SK-N-MC (cell line): ENCODE measurements at regions not wholly inside any gene's neighbourhood (a gene's known extent, or its start where the extent isn't known, plus 50 kb on each side); places are given as distances from the start of the nearest gene placed in this dataset.
"Not testable (repeated sequence)": the region's sequence is repeated elsewhere in the genome, so short reads cannot be mapped to it uniquely, and the experiment has no call there.

Experiments
- EZH2 ChIP-seq: fragments of 200-600 bp; sonication (generic); IDR thresholded peaks from one replicate; pipeline ENCODE4 v1.6.1; 2017; ENCODE audit warnings: antibody characterized with exemption
- FOXP2 ChIP-seq: optimal IDR thresholded peaks from 2 replicates; pipeline ENCODE3; 2011; ENCODE audit warnings: mild to moderate bottlenecking, moderate library complexity; ENCODE audit not compliant: insufficient read depth; ENCODE audit errors: extremely low read length, control extremely low read depth
- POLR2AphosphoS5 ChIP-seq: IDR thresholded peaks from 2 replicates; pipeline ENCODE4 v1.6.1; 2012; ENCODE audit warnings: mild to moderate bottlenecking, low read depth, low read length, borderline replicate concordance

DNA sequence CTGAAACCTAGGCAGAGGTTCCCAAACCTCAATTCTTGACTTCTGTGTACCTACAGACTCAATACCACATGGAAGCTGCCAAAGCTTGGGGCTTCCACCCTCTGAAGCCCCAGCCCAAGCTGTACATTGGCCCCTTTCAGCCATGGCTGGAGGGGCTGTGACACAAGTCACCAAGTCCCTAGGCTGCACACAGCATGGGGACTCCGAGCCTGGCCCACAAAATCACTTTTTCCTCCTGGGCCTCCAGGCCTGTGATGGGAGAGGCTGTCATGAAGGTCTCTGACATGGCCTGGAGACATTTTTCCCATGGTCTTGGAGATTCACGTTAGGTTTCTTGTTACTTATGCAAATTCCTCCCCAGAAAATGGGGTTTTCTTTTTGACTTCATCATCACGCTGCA lies 217.5 kb upstream of the ALCAM start:
- not testable (repeated sequence) for TF ChIP-seq EZH2, POLR2AphosphoS5, FOXP2
